ENCODE measurements at regions not wholly inside any gene's neighbourhood (a gene's known extent, or its start where the extent isn't known, plus 50 kb on each side); places are given as distances from the start of the nearest gene placed in this dataset.

- H3K27me3 Mint-ChIP-seq (ENCODE audit: low read depth, unreplicated experiment) = peaks cover 51% of the 10 kb centered on the region
- no peak overlapping the region for H2AFZ ChIP-seq (ENCODE audit: low read depth, low read length)
Observed at GRCh38 chr16:54210452-54211125, 76.0 kb downstream of the IRX3 start.

DNA sequence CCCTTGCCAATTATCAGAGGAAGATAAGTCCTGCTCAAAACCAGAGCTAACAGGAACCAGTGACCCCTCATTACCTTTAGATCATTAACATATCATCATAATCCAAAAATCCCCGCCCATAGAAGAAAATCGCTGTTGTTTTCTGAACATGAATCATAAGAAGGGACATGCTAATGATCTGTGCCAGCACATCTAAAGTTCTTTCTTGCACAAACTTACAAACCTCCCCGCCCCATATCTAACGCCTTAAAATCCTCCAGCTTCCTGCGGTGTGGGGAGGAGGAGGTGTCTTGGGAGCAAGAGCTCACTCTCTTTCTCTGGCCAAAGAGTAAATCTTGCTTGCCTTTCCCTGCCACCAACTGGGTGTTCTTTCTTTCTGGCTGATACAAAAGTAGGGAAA is 78.3 kb downstream of the IRX3 start:
- Mint-ChIP-seq H3K4me1 (ENCODE audit: low read depth, unreplicated experiment) (no peaks in the 10 kb centered on the region), H3K4me3 (ENCODE audit: unreplicated experiment) (no peak overlapping the region), H3K9me3 (ENCODE audit: unreplicated experiment) (no peaks in the 10 kb centered on the region), H3K27ac (ENCODE audit: unreplicated experiment) (no peak overlapping the region), H3K27me3 (ENCODE audit: low read depth, unreplicated experiment) (peaks cover 45% of the 10 kb centered on the region), H3K36me3 (ENCODE audit: low read depth, unreplicated experiment) (no peaks in the 10 kb centered on the region)
- TF ChIP-seq CTCF (IDR thresholded peaks at IDR 0.05; ENCODE audit: insufficient read depth, low read depth, low read length) = no peak
- TF ChIP-seq EZH2 (IDR thresholded peaks at IDR 0.05; ENCODE audit: insufficient read depth, low read length) = no peak
- no peak overlapping the region for H2AFZ ChIP-seq (ENCODE audit: low read depth, low read length)
- no peaks in the 10 kb centered on the region for H3K79me2 ChIP-seq (ENCODE audit: insufficient read depth, low read length)
- H3K4me2 ChIP-seq (ENCODE audit: low read length) = no peak overlapping the region
- H3K4me3 ChIP-seq (ENCODE audit: insufficient read depth, low read depth, low read length) = no peak overlapping the region
- no peaks in the 10 kb centered on the region for H3K36me3 ChIP-seq (ENCODE audit: insufficient read depth, low read length)
- peaks cover 24% of the 10 kb centered on the region for H3K27me3 ChIP-seq (ENCODE audit: insufficient read depth, low read length)
- H4K20me1 ChIP-seq (ENCODE audit: insufficient read depth, low read length) = no peaks in the 10 kb centered on the region
- no peaks in the 10 kb centered on the region for H3K4me1 ChIP-seq (ENCODE audit: insufficient read depth, low read length)
- DNase-seq (ENCODE audit: low read depth) (no peak), FAIRE-seq (no peak)
- no peak overlapping the region for H3K9ac ChIP-seq (ENCODE audit: low read length)
- no peaks in the 10 kb centered on the region for H3K9me3 ChIP-seq (ENCODE audit: insufficient read depth, low read depth, low read length)
- H3K27ac ChIP-seq (ENCODE audit: low read depth, low read length) = no peak overlapping the region

More at GRCh38 chr16:54210452-54211125, 76.0 kb downstream of the IRX3 start:
- H3K27me3 ChIP-seq (ENCODE audit: insufficient read depth, low read length) = peaks cover 24% of the 10 kb centered on the region
- no peaks in the 10 kb centered on the region for H3K36me3 Mint-ChIP-seq (ENCODE audit: low read depth, unreplicated experiment)
- H3K4me2 ChIP-seq (ENCODE audit: low read length) = no peak overlapping the region
- H3K4me1 ChIP-seq (ENCODE audit: insufficient read depth, low read length) = no peaks in the 10 kb centered on the region
- no peaks in the 10 kb centered on the region for H3K4me1 Mint-ChIP-seq (ENCODE audit: low read depth, unreplicated experiment)
- DNase-seq (ENCODE audit: low read depth) = no peak
- H3K4me3 Mint-ChIP-seq (ENCODE audit: unreplicated experiment) = no peak overlapping the region
- H3K9ac ChIP-seq (ENCODE audit: low read length) = no peak overlapping the region
- H3K9me3 Mint-ChIP-seq (ENCODE audit: unreplicated experiment) = no peaks in the 10 kb centered on the region
- no peaks in the 10 kb centered on the region for H3K79me2 ChIP-seq (ENCODE audit: insufficient read depth, low read length)
- H3K27ac Mint-ChIP-seq (ENCODE audit: unreplicated experiment) = no peak overlapping the region
- H3K27ac ChIP-seq (ENCODE audit: low read depth, low read length) = no peak overlapping the region
- TF ChIP-seq CTCF (IDR thresholded peaks at IDR 0.05; ENCODE audit: insufficient read depth, low read depth, low read length) = no peak
- TF ChIP-seq EZH2 (IDR thresholded peaks at IDR 0.05; ENCODE audit: insufficient read depth, low read length) = no peak
- no peaks in the 10 kb centered on the region for H3K36me3 ChIP-seq (ENCODE audit: insufficient read depth, low read length)
- no peaks in the 10 kb centered on the region for H4K20me1 ChIP-seq (ENCODE audit: insufficient read depth, low read length)
- FAIRE-seq = no peak
- H3K4me3 ChIP-seq (ENCODE audit: insufficient read depth, low read depth, low read length) = no peak overlapping the region
- no peaks in the 10 kb centered on the region for H3K9me3 ChIP-seq (ENCODE audit: insufficient read depth, low read depth, low read length)

- H3K4me1 Mint-ChIP-seq (ENCODE audit: low read depth, unreplicated experiment) = no peaks in the 10 kb centered on the region
- no peak overlapping the region for H3K4me2 ChIP-seq (ENCODE audit: low read length)
- no peak for DNase-seq (ENCODE audit: low read depth)
- no peaks in the 10 kb centered on the region for H3K36me3 Mint-ChIP-seq (ENCODE audit: low read depth, unreplicated experiment)
- FAIRE-seq = no peak
- no peaks in the 10 kb centered on the region for H3K9me3 ChIP-seq (ENCODE audit: insufficient read depth, low read depth, low read length)
- no peak overlapping the region for H3K9ac ChIP-seq (ENCODE audit: low read length)
- H3K27ac Mint-ChIP-seq (ENCODE audit: unreplicated experiment) = no peak overlapping the region
- H3K27me3 Mint-ChIP-seq (ENCODE audit: low read depth, unreplicated experiment) = peaks cover 41% of the 10 kb centered on the region
- TF ChIP-seq CTCF (IDR thresholded peaks at IDR 0.05; ENCODE audit: insufficient read depth, low read depth, low read length) (no peak), EZH2 (IDR thresholded peaks at IDR 0.05; ENCODE audit: insufficient read depth, low read length) (no peak)
- H3K27me3 ChIP-seq (ENCODE audit: insufficient read depth, low read length) = peaks cover 23% of the 10 kb centered on the region
- no peak overlapping the region for H3K27ac ChIP-seq (ENCODE audit: low read depth, low read length)
- H3K4me1 ChIP-seq (ENCODE audit: insufficient read depth, low read length) = no peaks in the 10 kb centered on the region
- H3K79me2 ChIP-seq (ENCODE audit: insufficient read depth, low read length) = no peaks in the 10 kb centered on the region
- no peaks in the 10 kb centered on the region for H4K20me1 ChIP-seq (ENCODE audit: insufficient read depth, low read length)
- H3K4me3 Mint-ChIP-seq (ENCODE audit: unreplicated experiment) = no peak overlapping the region
- no peaks in the 10 kb centered on the region for H3K36me3 ChIP-seq (ENCODE audit: insufficient read depth, low read length)
- no peak overlapping the region for H2AFZ ChIP-seq (ENCODE audit: low read depth, low read length)
- H3K4me3 ChIP-seq (ENCODE audit: insufficient read depth, low read depth, low read length) = no peak overlapping the region
- H3K9me3 Mint-ChIP-seq (ENCODE audit: unreplicated experiment) = no peaks in the 10 kb centered on the region
Observed at GRCh38 chr16:54207837-54208236, 78.8 kb downstream of the IRX3 start.

All from astrocyte (in vitro differentiated cells and primary cell).